Myocyte (in vitro differentiated cells): ENCODE measurements at regions not wholly inside any gene's neighbourhood (a gene's known extent, or its start where the extent isn't known, plus 50 kb on each side); places are given as distances from the start of the nearest gene placed in this dataset.

Source experiments
- DNase-seq: peaks from one replicate; pipeline ENCODE4 v3.0.0-alpha.2; 2012; ENCODE audit warnings: low read depth

GRCh38 chr1:193552274-193552673, 365.9 kb upstream of the B3GALT2 start:
- DNase-seq, result no peak

- no peak for DNase-seq
Measured at GRCh38 chr1:193549081-193549480, 362.7 kb upstream of the B3GALT2 start.

GRCh38 chr1:193545171-193545570, 358.8 kb upstream of the B3GALT2 start:
- DNase-seq, result no peak

GRCh38 chr1:193543259-193543658, 356.8 kb upstream of the B3GALT2 start:
- DNase-seq, result no peak

- DNase-seq, result peak; percentile 47
Measured at GRCh38 chr1:193542690-193543089, 356.3 kb upstream of the B3GALT2 start.

GRCh38 chr1:193540511-193540910, 354.1 kb upstream of the B3GALT2 start:
- no peak for DNase-seq

GRCh38 chr1:193539731-193540459, 353.5 kb upstream of the B3GALT2 start:
- DNase-seq, result no peak

GRCh38 chr1:193538680-193539079, 352.3 kb upstream of the B3GALT2 start:
- DNase-seq, result no peak

GRCh38 chr1:193538003-193538354, 351.6 kb upstream of the B3GALT2 start:
- DNase-seq, result no peak

GRCh38 chr1:193537266-193538002, 351.0 kb upstream of the B3GALT2 start:
- peak; percentile 76 for DNase-seq

- DNase-seq, result no peak
Measured at GRCh38 chr1:193533853-193534252, 347.4 kb upstream of the B3GALT2 start.

GRCh38 chr1:193525917-193526710, 339.7 kb upstream of the B3GALT2 start:
- DNase-seq, result no peak

GRCh38 chr1:193525411-193525810, 339.0 kb upstream of the B3GALT2 start:
- DNase-seq, result no peak

GRCh38 chr1:193524616-193525015, 338.2 kb upstream of the B3GALT2 start:
- DNase-seq, result no peak

GRCh38 chr1:193524021-193524420, 337.6 kb upstream of the B3GALT2 start:
- DNase-seq, result no peak

- DNase-seq, result no peak
Measured at GRCh38 chr1:193520472-193520871, 334.1 kb upstream of the B3GALT2 start.

GRCh38 chr1:193519922-193520321, 333.5 kb upstream of the B3GALT2 start:
- no peak for DNase-seq

- DNase-seq, result no peak
Measured at GRCh38 chr1:193516755-193517388, 330.5 kb upstream of the B3GALT2 start.

GRCh38 chr1:193514397-193514796, 328.0 kb upstream of the B3GALT2 start:
- no peak for DNase-seq

GRCh38 chr1:193513032-193513431, 326.6 kb upstream of the B3GALT2 start:
- DNase-seq, result no peak

GRCh38 chr1:193504920-193505319, 318.5 kb upstream of the B3GALT2 start:
- no peak for DNase-seq
